ENCODE measurements at regions not wholly inside any gene's neighbourhood (a gene's known extent, or its start where the extent isn't known, plus 50 kb on each side); places are given as distances from the start of the nearest gene placed in this dataset.
"Not testable (repeated sequence)": the region's sequence is repeated elsewhere in the genome, so short reads cannot be mapped to it uniquely, and the experiment has no call there.

DNA sequence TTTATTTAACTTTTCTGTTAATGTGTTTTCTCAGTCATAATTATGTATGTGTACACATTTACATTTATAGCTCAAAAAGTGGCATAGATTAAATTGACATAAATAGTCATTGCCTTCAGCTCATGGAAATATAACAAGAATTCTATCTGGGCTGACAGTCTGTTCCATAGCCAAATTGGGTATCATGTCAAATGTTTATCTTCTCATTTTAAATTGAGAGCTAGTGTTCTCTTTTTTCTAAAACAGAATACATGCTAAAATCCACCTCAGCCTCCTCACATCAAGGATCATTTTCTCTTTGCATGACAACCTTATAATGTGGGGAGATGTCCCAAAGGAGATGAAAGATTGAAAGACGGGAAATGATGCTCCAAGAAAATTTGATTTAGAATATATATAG lies 144.1 kb upstream of the BCHE start:
- FAIRE-seq (no peak), DNase-seq (ENCODE audit: low read depth in 1 of 2, low spot score in 1 of 2) (no peak), ATAC-seq (no peak)
- no peak overlapping the region for H3K4me2 ChIP-seq
- 52% methylated on average over 1 of the region's 1 CpG for WGBS (ENCODE audit: missing lambda C conversion rate)
- H3K9me3 ChIP-seq = no peaks in the 10 kb centered on the region
- H3K4me1 ChIP-seq = no peaks in the 10 kb centered on the region
- H3K4me3 ChIP-seq = no peak overlapping the region
- POLR2A ChIA-PET = no interaction called here
- H3K27ac ChIP-seq = no peak overlapping the region
- TF ChIP-seq MAZ (IDR thresholded peaks at IDR 0.05; ENCODE audit: borderline replicate concordance, low read depth, low read length) (no peak), HDAC2 (IDR thresholded peaks at IDR 0.05) (no peak), ESRRA (IDR thresholded peaks at IDR 0.05; ENCODE audit: borderline replicate concordance, low read length) (no peak)
- TF ChIP-seq, protein P1, sequence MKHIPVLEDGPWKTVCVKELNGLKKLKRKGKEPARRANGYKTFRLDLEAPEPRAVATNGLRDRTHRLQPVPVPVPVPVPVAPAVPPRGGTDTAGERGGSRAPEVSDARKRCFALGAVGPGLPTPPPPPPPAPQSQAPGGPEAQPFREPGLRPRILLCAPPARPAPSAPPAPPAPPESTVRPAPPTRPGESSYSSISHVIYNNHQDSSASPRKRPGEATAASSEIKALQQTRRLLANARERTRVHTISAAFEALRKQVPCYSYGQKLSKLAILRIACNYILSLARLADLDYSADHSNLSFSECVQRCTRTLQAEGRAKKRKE (CRISPR knock-in tag; IDR thresholded peaks at IDR 0.05; ENCODE audit: low read depth) = no peak
- CTCF ChIA-PET = no interaction called here

DNA sequence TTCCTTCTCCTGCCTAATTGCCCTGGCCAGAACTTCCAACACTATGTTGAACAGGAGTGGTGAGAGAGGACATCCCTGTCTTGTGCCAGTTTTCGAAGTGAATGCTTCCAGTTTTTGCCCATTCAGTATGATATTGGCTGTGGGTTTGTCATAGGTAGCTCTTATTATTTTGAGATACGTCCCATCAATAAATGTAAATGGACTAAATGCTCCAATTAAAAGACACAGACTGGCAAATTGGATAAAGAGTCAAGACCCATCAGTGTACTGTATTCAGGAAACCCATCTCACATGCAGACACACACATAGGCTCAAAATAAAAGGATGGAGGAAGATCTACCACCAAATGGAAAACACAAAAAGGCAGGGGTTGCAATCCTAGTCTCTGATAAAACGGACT lies 123.6 kb upstream of the BCHE start:
- H3K4me2 ChIP-seq; FAIRE-seq; H3K9me3 ChIP-seq; DNase-seq (ENCODE audit: low read depth in 1 of 2, low spot score in 1 of 2); H3K4me3 ChIP-seq; H3K27ac ChIP-seq; CTCF ChIA-PET; ATAC-seq; POLR2A ChIA-PET; H3K4me1 ChIP-seq: not testable (repeated sequence)
- whole genome bisulfite sequencing (ENCODE audit: missing lambda C conversion rate) = 9% methylated on average over 3 of the region's 3 CpGs

DNA sequence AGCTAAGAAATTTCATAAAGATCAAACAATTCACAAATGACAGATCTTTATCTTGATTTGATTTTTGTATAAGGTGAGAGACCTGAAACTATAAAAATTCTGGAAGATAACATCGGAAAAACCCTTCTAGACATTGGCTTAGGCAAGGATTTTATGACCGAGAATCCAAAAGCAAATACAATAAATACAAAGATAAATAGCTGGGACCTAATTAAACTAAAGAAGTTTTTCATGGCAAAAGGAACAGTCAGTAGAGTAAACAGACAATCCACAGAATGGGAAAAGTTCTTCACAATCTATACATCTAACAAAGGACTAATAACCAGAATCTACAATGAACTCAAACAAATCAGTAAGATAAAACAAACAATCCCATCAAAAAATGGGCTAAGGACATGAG lies 116.9 kb upstream of the BCHE start:
- Histone ChIP-seq H3K9me3 (no peaks in the 10 kb centered on the region; the same call in 2 of the 3 replicates), H3K4me1 (no peaks in the 10 kb centered on the region), H3K27ac (no peak overlapping the region), H3K4me3 (no peak overlapping the region), H3K4me2 (no peak overlapping the region)
- ChIA-PET CTCF (no interaction called here), POLR2A (no interaction called here)
- WGBS (ENCODE audit: missing lambda C conversion rate) = 13% methylated on average over 2 of the region's 2 CpGs
- FAIRE-seq = no peak
- no peak for ATAC-seq
- TF ChIP-seq CHD4 (IDR thresholded peaks at IDR 0.05; ENCODE audit: borderline replicate concordance) (no peak), EHF (CRISPR knock-in tag; IDR thresholded peaks at IDR 0.05) (no peak), NPAS2 (CRISPR knock-in tag; IDR thresholded peaks at IDR 0.05; ENCODE audit: borderline replicate concordance) (no peak), BHLHE40 (IDR thresholded peaks at IDR 0.05; ENCODE audit: low read depth, low read length) (no peak), JUNB (IDR thresholded peaks at IDR 0.05) (no peak), HDAC2 (IDR thresholded peaks at IDR 0.05) (no peak), SMC3 (IDR thresholded peaks at IDR 0.05) (no peak), CBX2 (IDR thresholded peaks at IDR 0.05; ENCODE audit: borderline replicate concordance, low read depth) (no peak), JUN (IDR thresholded peaks at IDR 0.05) (no peak), POLR2AphosphoS2 (conservative IDR thresholded peaks at IDR 0.05; ENCODE audit: low read length) (no peak), CBX8 (IDR thresholded peaks at IDR 0.05) (no peak)
- TF ChIP-seq, protein P2, sequence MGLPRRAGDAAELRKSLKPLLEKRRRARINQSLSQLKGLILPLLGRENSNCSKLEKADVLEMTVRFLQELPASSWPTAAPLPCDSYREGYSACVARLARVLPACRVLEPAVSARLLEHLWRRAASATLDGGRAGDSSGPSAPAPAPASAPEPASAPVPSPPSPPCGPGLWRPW (IDR thresholded peaks at IDR 0.05) = no peak
- TF ChIP-seq, protein P3, sequence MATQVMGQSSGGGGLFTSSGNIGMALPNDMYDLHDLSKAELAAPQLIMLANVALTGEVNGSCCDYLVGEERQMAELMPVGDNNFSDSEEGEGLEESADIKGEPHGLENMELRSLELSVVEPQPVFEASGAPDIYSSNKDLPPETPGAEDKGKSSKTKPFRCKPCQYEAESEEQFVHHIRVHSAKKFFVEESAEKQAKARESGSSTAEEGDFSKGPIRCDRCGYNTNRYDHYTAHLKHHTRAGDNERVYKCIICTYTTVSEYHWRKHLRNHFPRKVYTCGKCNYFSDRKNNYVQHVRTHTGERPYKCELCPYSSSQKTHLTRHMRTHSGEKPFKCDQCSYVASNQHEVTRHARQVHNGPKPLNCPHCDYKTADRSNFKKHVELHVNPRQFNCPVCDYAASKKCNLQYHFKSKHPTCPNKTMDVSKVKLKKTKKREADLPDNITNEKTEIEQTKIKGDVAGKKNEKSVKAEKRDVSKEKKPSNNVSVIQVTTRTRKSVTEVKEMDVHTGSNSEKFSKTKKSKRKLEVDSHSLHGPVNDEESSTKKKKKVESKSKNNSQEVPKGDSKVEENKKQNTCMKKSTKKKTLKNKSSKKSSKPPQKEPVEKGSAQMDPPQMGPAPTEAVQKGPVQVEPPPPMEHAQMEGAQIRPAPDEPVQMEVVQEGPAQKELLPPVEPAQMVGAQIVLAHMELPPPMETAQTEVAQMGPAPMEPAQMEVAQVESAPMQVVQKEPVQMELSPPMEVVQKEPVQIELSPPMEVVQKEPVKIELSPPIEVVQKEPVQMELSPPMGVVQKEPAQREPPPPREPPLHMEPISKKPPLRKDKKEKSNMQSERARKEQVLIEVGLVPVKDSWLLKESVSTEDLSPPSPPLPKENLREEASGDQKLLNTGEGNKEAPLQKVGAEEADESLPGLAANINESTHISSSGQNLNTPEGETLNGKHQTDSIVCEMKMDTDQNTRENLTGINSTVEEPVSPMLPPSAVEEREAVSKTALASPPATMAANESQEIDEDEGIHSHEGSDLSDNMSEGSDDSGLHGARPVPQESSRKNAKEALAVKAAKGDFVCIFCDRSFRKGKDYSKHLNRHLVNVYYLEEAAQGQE (IDR thresholded peaks at IDR 0.05) = no peak
- TF ChIP-seq, protein P4, sequence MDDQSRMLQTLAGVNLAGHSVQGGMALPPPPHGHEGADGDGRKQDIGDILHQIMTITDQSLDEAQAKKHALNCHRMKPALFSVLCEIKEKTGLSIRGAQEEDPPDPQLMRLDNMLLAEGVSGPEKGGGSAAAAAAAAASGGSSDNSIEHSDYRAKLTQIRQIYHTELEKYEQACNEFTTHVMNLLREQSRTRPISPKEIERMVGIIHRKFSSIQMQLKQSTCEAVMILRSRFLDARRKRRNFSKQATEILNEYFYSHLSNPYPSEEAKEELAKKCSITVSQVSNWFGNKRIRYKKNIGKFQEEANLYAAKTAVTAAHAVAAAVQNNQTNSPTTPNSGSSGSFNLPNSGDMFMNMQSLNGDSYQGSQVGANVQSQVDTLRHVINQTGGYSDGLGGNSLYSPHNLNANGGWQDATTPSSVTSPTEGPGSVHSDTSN (IDR thresholded peaks at IDR 0.05) = no peak
- TF ChIP-seq, protein P5, sequence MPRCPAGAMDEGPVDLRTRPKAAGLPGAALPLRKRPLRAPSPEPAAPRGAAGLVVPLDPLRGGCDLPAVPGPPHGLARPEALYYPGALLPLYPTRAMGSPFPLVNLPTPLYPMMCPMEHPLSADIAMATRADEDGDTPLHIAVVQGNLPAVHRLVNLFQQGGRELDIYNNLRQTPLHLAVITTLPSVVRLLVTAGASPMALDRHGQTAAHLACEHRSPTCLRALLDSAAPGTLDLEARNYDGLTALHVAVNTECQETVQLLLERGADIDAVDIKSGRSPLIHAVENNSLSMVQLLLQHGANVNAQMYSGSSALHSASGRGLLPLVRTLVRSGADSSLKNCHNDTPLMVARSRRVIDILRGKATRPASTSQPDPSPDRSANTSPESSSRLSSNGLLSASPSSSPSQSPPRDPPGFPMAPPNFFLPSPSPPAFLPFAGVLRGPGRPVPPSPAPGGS (IDR thresholded peaks at IDR 0.05) = no peak
- DNase-seq (ENCODE audit: low read depth in 1 of 2, low spot score in 1 of 2) = no peak
